22Rv1 (cell line): ENCODE measurements at regions not wholly inside any gene's neighbourhood (a gene's known extent, or its start where the extent isn't known, plus 50 kb on each side); places are given as distances from the start of the nearest gene placed in this dataset.

Experiments
- ZFX ChIP-seq: fragments of 450-650 bp; IDR thresholded peaks from 2 replicates; pipeline ENCODE4 v1.6.1; 2017; ENCODE audit warnings: antibody characterized with exemption, borderline replicate concordance
- TF ChIP-seq, protein P1 (sequence below): fragments of 450-650 bp; IDR thresholded peaks from 2 replicates; pipeline ENCODE4 v1.5.1; 2017; ENCODE audit warnings: mild to moderate bottlenecking

- TF ChIP-seq, protein P1, sequence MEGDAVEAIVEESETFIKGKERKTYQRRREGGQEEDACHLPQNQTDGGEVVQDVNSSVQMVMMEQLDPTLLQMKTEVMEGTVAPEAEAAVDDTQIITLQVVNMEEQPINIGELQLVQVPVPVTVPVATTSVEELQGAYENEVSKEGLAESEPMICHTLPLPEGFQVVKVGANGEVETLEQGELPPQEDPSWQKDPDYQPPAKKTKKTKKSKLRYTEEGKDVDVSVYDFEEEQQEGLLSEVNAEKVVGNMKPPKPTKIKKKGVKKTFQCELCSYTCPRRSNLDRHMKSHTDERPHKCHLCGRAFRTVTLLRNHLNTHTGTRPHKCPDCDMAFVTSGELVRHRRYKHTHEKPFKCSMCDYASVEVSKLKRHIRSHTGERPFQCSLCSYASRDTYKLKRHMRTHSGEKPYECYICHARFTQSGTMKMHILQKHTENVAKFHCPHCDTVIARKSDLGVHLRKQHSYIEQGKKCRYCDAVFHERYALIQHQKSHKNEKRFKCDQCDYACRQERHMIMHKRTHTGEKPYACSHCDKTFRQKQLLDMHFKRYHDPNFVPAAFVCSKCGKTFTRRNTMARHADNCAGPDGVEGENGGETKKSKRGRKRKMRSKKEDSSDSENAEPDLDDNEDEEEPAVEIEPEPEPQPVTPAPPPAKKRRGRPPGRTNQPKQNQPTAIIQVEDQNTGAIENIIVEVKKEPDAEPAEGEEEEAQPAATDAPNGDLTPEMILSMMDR: no peak
- no peak for TF ChIP-seq ZFX
Measured at GRCh38 chr1:87194856-87195255, 133.8 kb upstream of the LMO4 start.
